A549 (cell line): ENCODE measurements at regions not wholly inside any gene's neighbourhood (a gene's known extent, or its start where the extent isn't known, plus 50 kb on each side); places are given as distances from the start of the nearest gene placed in this dataset.
A peak's percentile ranks its signal among the peaks of the same experiment; 100 is the strongest.

Experiments
- ATAC-seq, 2 experiments: fragments of 200-7000 bp in 1 of 2; fragments of >200 bp in 1 of 2; cut with Nextera tagmentation in 1 of 2; cut with Tn5 transposase in 1 of 2; 3 replicates each; pipeline versions ENCODE4 v1.8.0 to v1.9.1; 2018 to 2020; ENCODE audit warnings: mild to moderate bottlenecking in 1 of 2, moderate library complexity in 1 of 2
- CTCF ChIA-PET: fragments of 300-600 bp; sonication (Branson Sonifier 250); formaldehyde crosslinking; extraction: SDS; loops from one replicate; lab custom pipeline; 2021; ENCODE audit warnings: antibody characterized with exemption, inconsistent platforms; lab: Yijun Ruan, JAX
- POLR2A ChIA-PET: fragments of 350-600 bp; formaldehyde crosslinking; extraction: SDS; loops from one replicate; lab custom pipeline; 2021; ENCODE audit warnings: antibody characterized with exemption, inconsistent platforms; lab: Yijun Ruan, JAX
- DNase-seq, 2 experiments: peaks; one replicate each; pipeline versions ENCODE4 v3.0.0 to v3.0.0-alpha.2; 2011 to 2016; ENCODE audit warnings: low read depth in 1 of 2, low spot score in 1 of 2
- FAIRE-seq: peaks from 2 replicates; lab custom pipeline; 2011; peaks lifted over from hg19 to GRCh38; lab: Jason Lieb, UNC
- H3K27ac ChIP-seq, 2 experiments: fragments of >200 bp; sonication (Bioruptor Twin); formaldehyde crosslinking; 3 replicates each; pipeline ENCODE4 v1.5.1; 2016 to 2017
- H3K4me1 ChIP-seq: fragments of >200 bp; sonication (Bioruptor Twin); formaldehyde crosslinking; 3 replicates; pipeline ENCODE4 v1.6.1; 2016
- H3K4me2 ChIP-seq: fragments of >200 bp; sonication (Bioruptor Twin); formaldehyde crosslinking; 3 replicates; pipeline ENCODE4 v1.6.1; 2016
- H3K4me3 ChIP-seq: fragments of >200 bp; sonication (Bioruptor Twin); formaldehyde crosslinking; 3 replicates; pipeline ENCODE4 v1.5.1; 2016
- H3K9me3 ChIP-seq: fragments of >200 bp; sonication (Bioruptor Twin); formaldehyde crosslinking; 3 replicates; pipeline ENCODE4 v1.6.1; 2016
- BHLHE40 ChIP-seq: IDR thresholded peaks from 2 replicates; pipeline ENCODE4 v1.6.1; 2012; ENCODE audit warnings: low read depth, low read length, inconsistent platforms
- CBX2 ChIP-seq: fragments of 200-600 bp; sonication (generic); IDR thresholded peaks from 2 replicates; pipeline ENCODE4 v1.6.1; 2016; ENCODE audit warnings: low read depth, mild to moderate bottlenecking, borderline replicate concordance
- CBX8 ChIP-seq: fragments of 200-600 bp; sonication (generic); IDR thresholded peaks from 2 replicates; pipeline ENCODE4 v1.6.1; 2016
- CEBPB ChIP-seq, 2 experiments: fragments of >200 bp in 1 of 2; sonication (Bioruptor Twin) in 1 of 2; formaldehyde crosslinking in 1 of 2; IDR thresholded peaks; 2 replicates each; pipeline ENCODE4 v1.6.1; 2012 to 2016
- CHD4 ChIP-seq: fragments of 200-600 bp; sonication (generic); IDR thresholded peaks from 2 replicates; pipeline ENCODE4 v1.6.1; 2016; ENCODE audit warnings: antibody characterized with exemption, mild to moderate bottlenecking, borderline replicate concordance
- EHF ChIP-seq: fragments of 250-450 bp; sonication (Bioruptor Pico); IDR thresholded peaks from 2 replicates; pipeline ENCODE4 v1.5.0; 2020; ENCODE audit warnings: mild to moderate bottlenecking
- EHMT2 ChIP-seq: fragments of 200-600 bp; sonication (generic); IDR thresholded peaks from 2 replicates; pipeline ENCODE4 v1.6.1; 2016; ENCODE audit warnings: antibody characterized with exemption, low read depth, mild to moderate bottlenecking, moderate library complexity
- EP300 ChIP-seq, 2 experiments: fragments of >200 bp; sonication (Bioruptor Twin); formaldehyde crosslinking; IDR thresholded peaks; 2 replicates in 1 of 2; 3 replicates in 1 of 2; pipeline ENCODE4 v1.6.1; 2016 to 2017
- ESRRA ChIP-seq: fragments of 150-350 bp; IDR thresholded peaks from 2 replicates; pipeline ENCODE4 v1.6.1; 2014; ENCODE audit warnings: mild to moderate bottlenecking, low read length, borderline replicate concordance
- HDAC2 ChIP-seq: fragments of 200-600 bp; sonication (generic); IDR thresholded peaks from 2 replicates; pipeline ENCODE4 v1.6.1; 2016
- HOXB5 ChIP-seq: fragments of 250-450 bp; sonication (Bioruptor Pico); IDR thresholded peaks from 2 replicates; pipeline ENCODE4 v1.5.0; 2020; ENCODE audit warnings: mild to moderate bottlenecking, moderate library complexity
- JUNB ChIP-seq: fragments of >200 bp; sonication (Bioruptor Twin); formaldehyde crosslinking; IDR thresholded peaks from 2 replicates; pipeline ENCODE4 v1.6.1; 2016
- MAFK ChIP-seq: fragments of 450-650 bp; IDR thresholded peaks from 2 replicates; pipeline ENCODE4 v1.6.1; 2014; ENCODE audit not compliant: partially characterized antibody
- MAZ ChIP-seq: fragments of 150-350 bp; IDR thresholded peaks from 2 replicates; pipeline ENCODE4 v1.6.1; 2014; ENCODE audit warnings: antibody characterized with exemption, low read depth, low read length, borderline replicate concordance
- NR3C1 ChIP-seq: fragments of >200 bp; sonication (Bioruptor Twin); formaldehyde crosslinking; IDR thresholded peaks from 3 replicates; pipeline ENCODE4 v1.6.1; 2017
- RARB ChIP-seq: fragments of 250-450 bp; sonication (Bioruptor Pico); IDR thresholded peaks from 2 replicates; pipeline ENCODE4 v1.8.0; 2021; ENCODE audit warnings: mild to moderate bottlenecking, moderate library complexity
- RCOR1 ChIP-seq: fragments of 150-350 bp; IDR thresholded peaks from 2 replicates; pipeline ENCODE4 v1.6.1; 2014; ENCODE audit warnings: antibody characterized with exemption, low read length, low read depth
- ZFP36 ChIP-seq: fragments of 450-650 bp; IDR thresholded peaks from 2 replicates; pipeline ENCODE4 v1.6.1; 2014; ENCODE audit warnings: borderline replicate concordance; ENCODE audit not compliant: partially characterized antibody
- ZSCAN20 ChIP-seq: fragments of 250-450 bp; sonication (Bioruptor Pico); IDR thresholded peaks from 2 replicates; pipeline ENCODE4 v1.8.0; 2022; ENCODE audit warnings: mild to moderate bottlenecking, moderate library complexity
- WGBS: methylation state at CpG from one replicate; pipeline ENCODE4 v1.1.6; 2017; ENCODE audit errors: missing lambda C conversion rate; 5-methylcytosine and 5-hydroxymethylcytosine counted together
- TF ChIP-seq, protein P1 (sequence below): IDR thresholded peaks from 2 replicates; pipeline ENCODE4 v1.6.1; 2012
- TF ChIP-seq, protein P2 (sequence below): IDR thresholded peaks from 2 replicates; pipeline ENCODE4 v1.6.1; 2012
- TF ChIP-seq, protein P3 (sequence below): IDR thresholded peaks from 2 replicates; pipeline ENCODE4 v1.6.1; 2012; ENCODE audit warnings: low read depth, borderline replicate concordance
- TF ChIP-seq, protein P4 (sequence below): fragments of 450-650 bp; IDR thresholded peaks from 2 replicates; pipeline ENCODE4 v1.6.1; 2014; ENCODE audit warnings: antibody characterized with exemption

DNA sequence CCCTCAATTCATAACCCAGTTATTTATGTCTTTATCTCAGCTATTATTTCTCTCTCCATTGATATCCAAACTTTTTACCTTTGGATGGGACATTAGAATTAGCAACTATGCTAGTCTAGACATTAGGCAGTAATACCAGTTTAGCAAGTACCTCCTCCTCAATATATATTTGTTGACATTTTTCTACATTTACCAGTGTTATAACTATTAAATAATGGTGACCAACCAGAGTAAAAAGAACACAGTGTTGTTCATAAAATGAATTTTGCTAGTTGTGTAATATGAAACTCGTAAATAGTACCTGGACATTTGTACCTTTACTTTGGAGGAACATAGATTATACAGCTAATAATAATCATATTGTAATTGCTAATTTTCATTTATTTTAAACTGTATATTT lies 554.6 kb upstream of the CDH6 start:
- WGBS: 2% methylated on average over 1 of the region's 1 CpG
- H3K27ac ChIP-seq: no peak overlapping the region
- CTCF ChIA-PET: no interaction called here
- no peak for ATAC-seq
- no peaks in the 10 kb centered on the region for H3K4me1 ChIP-seq
- POLR2A ChIA-PET: no interaction called here
- no peaks in the 10 kb centered on the region for H3K9me3 ChIP-seq
- no peak overlapping the region for H3K4me2 ChIP-seq
- H3K4me3 ChIP-seq: no peak overlapping the region
- FAIRE-seq: no peak
- DNase-seq: no peak
- TF ChIP-seq CBX2: no peak
- TF ChIP-seq RARB (CRISPR knock-in tag): no peak
- TF ChIP-seq ESRRA: no peak

DNA sequence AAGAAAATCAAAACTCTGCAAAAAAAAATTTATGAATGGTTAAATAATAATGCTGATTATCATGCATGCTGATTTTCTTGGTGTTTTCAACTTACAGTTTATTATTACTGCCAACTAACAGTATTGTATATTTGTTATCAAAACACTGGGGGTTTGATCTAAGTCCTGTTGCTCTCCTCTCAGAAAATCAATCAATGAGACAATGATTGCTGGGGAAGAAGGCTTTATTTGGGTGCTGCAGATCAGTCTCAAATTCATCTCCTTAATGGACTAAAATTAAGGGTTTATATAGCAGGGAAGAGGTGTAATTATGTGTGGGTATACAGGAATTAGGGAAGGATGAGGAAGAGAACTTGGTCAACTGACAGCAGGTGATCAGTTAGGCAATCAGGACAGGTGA lies 565.5 kb upstream of the CDH6 start:
- ChIA-PET POLR2A (no interaction called here), CTCF (no interaction called here)
- ATAC-seq: no peak
- DNase-seq: no peak
- H3K4me1 ChIP-seq: no peaks in the 10 kb centered on the region
- peaks cover 3% of the 10 kb centered on the region; the same call in 1 of the 3 replicates for H3K9me3 ChIP-seq
- H3K4me3 ChIP-seq: no peak overlapping the region
- FAIRE-seq: no peak
- TF ChIP-seq RCOR1 (no peak), JUNB (no peak), EHMT2 (no peak), HOXB5 (CRISPR knock-in tag) (no peak), NR3C1 (no peak), EHF (CRISPR knock-in tag) (no peak), CEBPB (IDR thresholded peaks at IDR 0.05) (no peak), CBX8 (no peak)
- TF ChIP-seq, protein P1, sequence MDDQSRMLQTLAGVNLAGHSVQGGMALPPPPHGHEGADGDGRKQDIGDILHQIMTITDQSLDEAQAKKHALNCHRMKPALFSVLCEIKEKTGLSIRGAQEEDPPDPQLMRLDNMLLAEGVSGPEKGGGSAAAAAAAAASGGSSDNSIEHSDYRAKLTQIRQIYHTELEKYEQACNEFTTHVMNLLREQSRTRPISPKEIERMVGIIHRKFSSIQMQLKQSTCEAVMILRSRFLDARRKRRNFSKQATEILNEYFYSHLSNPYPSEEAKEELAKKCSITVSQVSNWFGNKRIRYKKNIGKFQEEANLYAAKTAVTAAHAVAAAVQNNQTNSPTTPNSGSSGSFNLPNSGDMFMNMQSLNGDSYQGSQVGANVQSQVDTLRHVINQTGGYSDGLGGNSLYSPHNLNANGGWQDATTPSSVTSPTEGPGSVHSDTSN: no peak
- H3K4me2 ChIP-seq: no peak overlapping the region
- no peak overlapping the region for H3K27ac ChIP-seq

DNA sequence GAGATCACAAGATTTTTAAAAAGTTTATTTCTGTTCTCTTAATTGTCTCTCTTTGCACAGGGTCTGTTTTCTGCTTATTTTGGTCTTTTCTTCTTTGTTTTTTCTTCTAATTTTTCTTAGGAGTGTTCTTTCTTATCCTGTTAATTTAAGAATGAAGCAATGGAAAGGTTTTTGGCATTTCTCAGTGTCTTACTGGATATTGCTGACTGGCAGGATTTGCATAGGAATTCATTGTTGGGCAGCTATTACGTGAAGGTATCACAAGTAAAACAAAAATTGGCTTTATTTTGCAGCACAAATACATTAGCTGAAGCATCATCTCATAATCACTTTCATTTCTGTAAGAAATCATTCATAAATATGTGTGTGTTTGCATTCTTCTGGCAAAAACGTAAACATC lies 566.9 kb upstream of the CDH6 start:
- FAIRE-seq: no peak
- no peak overlapping the region for H3K4me3 ChIP-seq
- H3K27ac ChIP-seq: no peak overlapping the region
- no peaks in the 10 kb centered on the region; the same call in 2 of the 3 replicates for H3K9me3 ChIP-seq
- TF ChIP-seq MAFK (peak; percentile 70), NR3C1 (no peak)
- H3K4me1 ChIP-seq: no peaks in the 10 kb centered on the region
- ChIA-PET CTCF (no interaction called here), POLR2A (no interaction called here)
- ATAC-seq: no peak
- DNase-seq: no peak
- 4% methylated on average over 2 of the region's 2 CpGs for WGBS
- H3K4me2 ChIP-seq: no peak overlapping the region

DNA sequence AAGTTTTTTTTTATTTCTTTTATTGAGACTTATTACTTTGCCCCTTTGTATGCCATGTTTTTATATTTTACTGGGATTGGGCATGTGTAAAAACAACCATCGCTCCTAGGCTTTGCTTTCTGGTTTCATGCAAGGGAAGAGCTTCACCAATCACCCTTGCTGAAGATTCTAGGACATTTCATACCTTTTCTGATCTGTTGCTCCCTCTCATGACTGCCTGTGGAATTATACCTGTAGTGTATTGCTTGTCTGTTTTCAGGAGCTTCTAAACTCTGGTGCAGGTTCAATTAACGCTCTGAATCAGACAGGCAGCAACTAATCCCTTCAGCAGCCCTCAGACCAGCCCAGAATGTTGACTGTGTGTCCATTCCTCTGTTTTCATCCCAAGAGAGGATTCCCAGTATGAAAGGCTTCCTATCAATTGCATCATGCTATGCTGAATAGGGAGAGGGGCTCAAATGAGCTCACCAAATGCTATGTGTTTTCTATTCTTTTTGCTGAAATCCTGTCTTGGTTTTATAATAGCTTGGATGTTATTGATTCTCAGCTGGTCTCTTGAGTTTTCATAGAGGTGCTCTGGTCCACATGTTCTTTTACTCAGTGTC lies 572.9 kb upstream of the CDH6 start:
- ChIA-PET CTCF (interaction anchor here (1.2 kb wide), 1 partner anchor 104 kb away, joined by 3 read pairs; no protein-coding TSS in a partner anchor), POLR2A (no interaction called here)
- H3K4me1 ChIP-seq: no peaks in the 10 kb centered on the region
- no peak for TF ChIP-seq ZSCAN20 (CRISPR knock-in tag)
- TF ChIP-seq MAFK: no peak
- TF ChIP-seq, protein P2, sequence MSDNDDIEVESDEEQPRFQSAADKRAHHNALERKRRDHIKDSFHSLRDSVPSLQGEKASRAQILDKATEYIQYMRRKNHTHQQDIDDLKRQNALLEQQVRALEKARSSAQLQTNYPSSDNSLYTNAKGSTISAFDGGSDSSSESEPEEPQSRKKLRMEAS: no peak
- TF ChIP-seq, protein P3, sequence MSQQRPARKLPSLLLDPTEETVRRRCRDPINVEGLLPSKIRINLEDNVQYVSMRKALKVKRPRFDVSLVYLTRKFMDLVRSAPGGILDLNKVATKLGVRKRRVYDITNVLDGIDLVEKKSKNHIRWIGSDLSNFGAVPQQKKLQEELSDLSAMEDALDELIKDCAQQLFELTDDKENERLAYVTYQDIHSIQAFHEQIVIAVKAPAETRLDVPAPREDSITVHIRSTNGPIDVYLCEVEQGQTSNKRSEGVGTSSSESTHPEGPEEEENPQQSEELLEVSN: no peak
- TF ChIP-seq HDAC2: no peak
- no peak for TF ChIP-seq ZFP36
- TF ChIP-seq, protein P4, sequence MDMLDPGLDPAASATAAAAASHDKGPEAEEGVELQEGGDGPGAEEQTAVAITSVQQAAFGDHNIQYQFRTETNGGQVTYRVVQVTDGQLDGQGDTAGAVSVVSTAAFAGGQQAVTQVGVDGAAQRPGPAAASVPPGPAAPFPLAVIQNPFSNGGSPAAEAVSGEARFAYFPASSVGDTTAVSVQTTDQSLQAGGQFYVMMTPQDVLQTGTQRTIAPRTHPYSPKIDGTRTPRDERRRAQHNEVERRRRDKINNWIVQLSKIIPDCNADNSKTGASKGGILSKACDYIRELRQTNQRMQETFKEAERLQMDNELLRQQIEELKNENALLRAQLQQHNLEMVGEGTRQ: no peak
- no peak for TF ChIP-seq EP300 (IDR thresholded peaks at IDR 0.05)
- TF ChIP-seq BHLHE40: no peak
- no peak for TF ChIP-seq MAZ
- no peak for TF ChIP-seq CHD4
- no peak overlapping the region for H3K27ac ChIP-seq
- 0 out of 3 replicates have a peak, but pooled peaks cover 3% of the 10 kb centered on the region for H3K9me3 ChIP-seq
- 0% methylated on average over 2 of the region's 2 CpGs for WGBS
- FAIRE-seq (no peak), DNase-seq (no peak), ATAC-seq (no peak)
- no peak overlapping the region for H3K4me3 ChIP-seq
- no peak overlapping the region for H3K4me2 ChIP-seq
